ENCODE measurements at regions not wholly inside any gene's neighbourhood (a gene's known extent, or its start where the extent isn't known, plus 50 kb on each side); places are given as distances from the start of the nearest gene placed in this dataset.

DNA sequence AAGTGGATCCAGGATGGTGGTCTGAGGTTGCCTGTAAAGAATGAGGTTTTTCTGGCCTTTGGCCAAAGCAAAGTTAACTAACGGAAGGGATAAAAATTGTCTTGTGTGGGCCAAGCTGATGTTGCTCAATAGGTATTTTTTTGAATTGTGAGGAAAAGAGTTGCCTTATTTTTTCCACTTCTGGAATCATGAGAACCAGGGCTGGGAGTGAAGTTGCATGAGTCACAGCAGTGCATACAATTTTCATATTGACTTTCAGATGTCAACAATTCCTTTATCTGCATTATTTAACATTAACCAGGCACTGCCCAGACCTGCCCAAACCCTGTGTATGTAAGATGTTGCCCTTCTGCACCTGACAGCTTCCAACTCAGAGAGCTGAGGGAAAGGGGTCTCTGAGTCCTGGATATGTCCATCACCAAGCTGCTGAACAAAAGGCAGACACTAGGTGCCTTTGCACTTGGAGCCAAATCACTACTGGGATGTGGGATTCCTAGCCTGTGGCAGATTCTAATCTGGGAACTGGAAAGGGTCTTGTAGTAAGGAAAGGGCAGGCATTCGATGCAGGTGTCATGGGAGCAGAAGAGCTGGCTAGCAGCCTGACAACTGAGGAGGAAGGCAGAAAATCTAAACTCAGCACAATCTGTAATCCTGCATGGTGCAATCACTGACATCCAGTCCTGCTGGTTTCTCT lies 52.3 kb upstream of the SLC35B4 start (continued):
- TF ChIP-seq, protein P1, sequence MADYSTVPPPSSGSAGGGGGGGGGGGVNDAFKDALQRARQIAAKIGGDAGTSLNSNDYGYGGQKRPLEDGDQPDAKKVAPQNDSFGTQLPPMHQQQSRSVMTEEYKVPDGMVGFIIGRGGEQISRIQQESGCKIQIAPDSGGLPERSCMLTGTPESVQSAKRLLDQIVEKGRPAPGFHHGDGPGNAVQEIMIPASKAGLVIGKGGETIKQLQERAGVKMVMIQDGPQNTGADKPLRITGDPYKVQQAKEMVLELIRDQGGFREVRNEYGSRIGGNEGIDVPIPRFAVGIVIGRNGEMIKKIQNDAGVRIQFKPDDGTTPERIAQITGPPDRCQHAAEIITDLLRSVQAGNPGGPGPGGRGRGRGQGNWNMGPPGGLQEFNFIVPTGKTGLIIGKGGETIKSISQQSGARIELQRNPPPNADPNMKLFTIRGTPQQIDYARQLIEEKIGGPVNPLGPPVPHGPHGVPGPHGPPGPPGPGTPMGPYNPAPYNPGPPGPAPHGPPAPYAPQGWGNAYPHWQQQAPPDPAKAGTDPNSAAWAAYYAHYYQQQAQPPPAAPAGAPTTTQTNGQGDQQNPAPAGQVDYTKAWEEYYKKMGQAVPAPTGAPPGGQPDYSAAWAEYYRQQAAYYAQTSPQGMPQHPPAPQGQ (CRISPR knock-in tag; IDR thresholded peaks at IDR 0.05; ENCODE audit: borderline replicate concordance), result no peak
- TF ChIP-seq, protein P2, sequence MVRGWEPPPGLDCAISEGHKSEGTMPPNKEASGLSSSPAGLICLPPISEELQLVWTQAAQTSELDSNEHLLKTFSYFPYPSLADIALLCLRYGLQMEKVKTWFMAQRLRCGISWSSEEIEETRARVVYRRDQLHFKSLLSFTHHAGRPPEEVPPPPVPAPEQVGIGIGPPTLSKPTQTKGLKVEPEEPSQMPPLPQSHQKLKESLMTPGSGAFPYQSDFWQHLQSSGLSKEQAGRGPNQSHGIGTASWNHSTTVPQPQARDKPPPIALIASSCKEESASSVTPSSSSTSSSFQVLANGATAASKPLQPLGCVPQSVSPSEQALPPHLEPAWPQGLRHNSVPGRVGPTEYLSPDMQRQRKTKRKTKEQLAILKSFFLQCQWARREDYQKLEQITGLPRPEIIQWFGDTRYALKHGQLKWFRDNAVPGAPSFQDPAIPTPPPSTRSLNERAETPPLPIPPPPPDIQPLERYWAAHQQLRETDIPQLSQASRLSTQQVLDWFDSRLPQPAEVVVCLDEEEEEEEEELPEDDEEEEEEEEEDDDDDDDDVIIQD (CRISPR knock-in tag; IDR thresholded peaks at IDR 0.05; ENCODE audit: low read depth), result peak; percentile 12; the same call in 1 of the 2 replicates
- TF ChIP-seq STAT5B (CRISPR knock-in tag; IDR thresholded peaks at IDR 0.05) (no peak), KMT2A (CRISPR knock-in tag; IDR thresholded peaks at IDR 0.05) (no peak), ZSCAN9 (CRISPR knock-in tag; IDR thresholded peaks at IDR 0.05; ENCODE audit: borderline replicate concordance) (peak; percentile 31; the same call in 1 of the 2 replicates), ZNF775 (CRISPR knock-in tag; IDR thresholded peaks at IDR 0.05; ENCODE audit: borderline replicate concordance) (peak; percentile 77; the same call in 1 of the 2 replicates), NR2F1 (CRISPR knock-in tag; IDR thresholded peaks at IDR 0.05) (no peak), SALL1 (CRISPR knock-in tag; IDR thresholded peaks at IDR 0.05) (peak; percentile 73), RXRB (CRISPR knock-in tag; IDR thresholded peaks at IDR 0.05; ENCODE audit: borderline replicate concordance) (peak; percentile 57; the same call in 1 of the 2 replicates)
- TF ChIP-seq, protein P3, sequence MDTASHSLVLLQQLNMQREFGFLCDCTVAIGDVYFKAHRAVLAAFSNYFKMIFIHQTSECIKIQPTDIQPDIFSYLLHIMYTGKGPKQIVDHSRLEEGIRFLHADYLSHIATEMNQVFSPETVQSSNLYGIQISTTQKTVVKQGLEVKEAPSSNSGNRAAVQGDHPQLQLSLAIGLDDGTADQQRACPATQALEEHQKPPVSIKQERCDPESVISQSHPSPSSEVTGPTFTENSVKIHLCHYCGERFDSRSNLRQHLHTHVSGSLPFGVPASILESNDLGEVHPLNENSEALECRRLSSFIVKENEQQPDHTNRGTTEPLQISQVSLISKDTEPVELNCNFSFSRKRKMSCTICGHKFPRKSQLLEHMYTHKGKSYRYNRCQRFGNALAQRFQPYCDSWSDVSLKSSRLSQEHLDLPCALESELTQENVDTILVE (CRISPR knock-in tag; IDR thresholded peaks at IDR 0.05), result peak; percentile 35; the same call in 1 of the 2 replicates
- TF ChIP-seq, protein P4, sequence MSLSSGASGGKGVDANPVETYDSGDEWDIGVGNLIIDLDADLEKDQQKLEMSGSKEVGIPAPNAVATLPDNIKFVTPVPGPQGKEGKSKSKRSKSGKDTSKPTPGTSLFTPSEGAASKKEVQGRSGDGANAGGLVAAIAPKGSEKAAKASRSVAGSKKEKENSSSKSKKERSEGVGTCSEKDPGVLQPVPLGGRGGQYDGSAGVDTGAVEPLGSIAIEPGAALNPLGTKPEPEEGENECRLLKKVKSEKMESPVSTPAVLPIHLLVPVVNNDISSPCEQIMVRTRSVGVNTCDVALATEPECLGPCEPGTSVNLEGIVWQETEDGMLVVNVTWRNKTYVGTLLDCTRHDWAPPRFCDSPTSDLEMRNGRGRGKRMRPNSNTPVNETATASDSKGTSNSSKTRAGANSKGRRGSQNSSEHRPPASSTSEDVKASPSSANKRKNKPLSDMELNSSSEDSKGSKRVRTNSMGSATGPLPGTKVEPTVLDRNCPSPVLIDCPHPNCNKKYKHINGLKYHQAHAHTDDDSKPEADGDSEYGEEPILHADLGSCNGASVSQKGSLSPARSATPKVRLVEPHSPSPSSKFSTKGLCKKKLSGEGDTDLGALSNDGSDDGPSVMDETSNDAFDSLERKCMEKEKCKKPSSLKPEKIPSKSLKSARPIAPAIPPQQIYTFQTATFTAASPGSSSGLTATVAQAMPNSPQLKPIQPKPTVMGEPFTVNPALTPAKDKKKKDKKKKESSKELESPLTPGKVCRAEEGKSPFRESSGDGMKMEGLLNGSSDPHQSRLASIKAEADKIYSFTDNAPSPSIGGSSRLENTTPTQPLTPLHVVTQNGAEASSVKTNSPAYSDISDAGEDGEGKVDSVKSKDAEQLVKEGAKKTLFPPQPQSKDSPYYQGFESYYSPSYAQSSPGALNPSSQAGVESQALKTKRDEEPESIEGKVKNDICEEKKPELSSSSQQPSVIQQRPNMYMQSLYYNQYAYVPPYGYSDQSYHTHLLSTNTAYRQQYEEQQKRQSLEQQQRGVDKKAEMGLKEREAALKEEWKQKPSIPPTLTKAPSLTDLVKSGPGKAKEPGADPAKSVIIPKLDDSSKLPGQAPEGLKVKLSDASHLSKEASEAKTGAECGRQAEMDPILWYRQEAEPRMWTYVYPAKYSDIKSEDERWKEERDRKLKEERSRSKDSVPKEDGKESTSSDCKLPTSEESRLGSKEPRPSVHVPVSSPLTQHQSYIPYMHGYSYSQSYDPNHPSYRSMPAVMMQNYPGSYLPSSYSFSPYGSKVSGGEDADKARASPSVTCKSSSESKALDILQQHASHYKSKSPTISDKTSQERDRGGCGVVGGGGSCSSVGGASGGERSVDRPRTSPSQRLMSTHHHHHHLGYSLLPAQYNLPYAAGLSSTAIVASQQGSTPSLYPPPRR (CRISPR knock-in tag; IDR thresholded peaks at IDR 0.05; ENCODE audit: borderline replicate concordance), result peak; percentile 37; the same call in 1 of the 2 replicates
- TF ChIP-seq, protein P5, sequence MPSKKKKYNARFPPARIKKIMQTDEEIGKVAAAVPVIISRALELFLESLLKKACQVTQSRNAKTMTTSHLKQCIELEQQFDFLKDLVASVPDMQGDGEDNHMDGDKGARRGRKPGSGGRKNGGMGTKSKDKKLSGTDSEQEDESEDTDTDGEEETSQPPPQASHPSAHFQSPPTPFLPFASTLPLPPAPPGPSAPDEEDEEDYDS (CRISPR knock-in tag; IDR thresholded peaks at IDR 0.05), result peak; percentile 15; the same call in 1 of the 2 replicates
- TF ChIP-seq, protein P6, sequence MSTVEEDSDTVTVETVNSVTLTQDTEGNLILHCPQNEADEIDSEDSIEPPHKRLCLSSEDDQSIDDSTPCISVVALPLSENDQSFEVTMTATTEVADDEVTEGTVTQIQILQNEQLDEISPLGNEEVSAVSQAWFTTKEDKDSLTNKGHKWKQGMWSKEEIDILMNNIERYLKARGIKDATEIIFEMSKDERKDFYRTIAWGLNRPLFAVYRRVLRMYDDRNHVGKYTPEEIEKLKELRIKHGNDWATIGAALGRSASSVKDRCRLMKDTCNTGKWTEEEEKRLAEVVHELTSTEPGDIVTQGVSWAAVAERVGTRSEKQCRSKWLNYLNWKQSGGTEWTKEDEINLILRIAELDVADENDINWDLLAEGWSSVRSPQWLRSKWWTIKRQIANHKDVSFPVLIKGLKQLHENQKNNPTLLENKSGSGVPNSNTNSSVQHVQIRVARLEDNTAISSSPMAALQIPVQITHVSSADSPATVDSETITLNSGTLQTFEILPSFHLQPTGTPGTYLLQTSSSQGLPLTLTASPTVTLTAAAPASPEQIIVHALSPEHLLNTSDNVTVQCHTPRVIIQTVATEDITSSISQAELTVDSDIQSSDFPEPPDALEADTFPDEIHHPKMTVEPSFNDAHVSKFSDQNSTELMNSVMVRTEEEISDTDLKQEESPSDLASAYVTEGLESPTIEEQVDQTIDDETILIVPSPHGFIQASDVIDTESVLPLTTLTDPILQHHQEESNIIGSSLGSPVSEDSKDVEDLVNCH (CRISPR knock-in tag; IDR thresholded peaks at IDR 0.05), result no peak
